ENCODE measurements at regions not wholly inside any gene's neighbourhood (a gene's known extent, or its start where the extent isn't known, plus 50 kb on each side); places are given as distances from the start of the nearest gene placed in this dataset.

- TF ChIP-seq ZNF462 (CRISPR knock-in tag; IDR thresholded peaks at IDR 0.05) (no peak), REST (IDR thresholded peaks at IDR 0.05; ENCODE audit: unreplicated experiment) (no peak), EZH2 (IDR thresholded peaks at IDR 0.05; ENCODE audit: low read depth, unreplicated experiment) (no peak), JUNB (IDR thresholded peaks at IDR 0.05; ENCODE audit: unreplicated experiment) (no peak), POLR2AphosphoS5 (IDR thresholded peaks at IDR 0.05; ENCODE audit: low read depth) (no peak), ZNF114 (CRISPR knock-in tag; IDR thresholded peaks at IDR 0.05) (no peak)
These were observed 261.7 kb downstream of the CHRM3 start (continued) for GRCh38 chr1:239647964-239648632.

Measured in GM23338 (cell line).